ENCODE measurements at regions not wholly inside any gene's neighbourhood (a gene's known extent, or its start where the extent isn't known, plus 50 kb on each side); places are given as distances from the start of the nearest gene placed in this dataset.
"Not testable (repeated sequence)": the region's sequence is repeated elsewhere in the genome, so short reads cannot be mapped to it uniquely, and the experiment has no call there.

DNA sequence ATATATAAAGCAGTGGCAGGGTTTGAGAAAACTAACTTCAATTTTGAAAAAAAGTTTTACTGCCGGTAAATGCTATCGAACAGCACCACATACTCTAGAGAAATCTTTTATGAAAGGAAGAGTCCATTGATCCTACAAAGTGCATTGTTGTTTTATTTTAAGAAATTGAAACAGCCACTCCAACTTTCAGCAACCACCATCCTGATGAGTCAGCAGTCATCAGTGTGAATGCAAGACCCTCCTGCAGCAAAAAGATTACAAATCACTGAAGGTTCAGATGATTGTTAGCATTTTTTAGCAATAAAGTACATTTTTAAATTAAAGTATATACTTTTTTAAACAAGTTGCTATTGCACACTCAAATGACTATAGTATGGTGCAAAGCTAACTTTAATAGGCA lies 1017.7 kb upstream of the CRIM1 start:
- no peak for DNase-seq (ENCODE audit: low read depth)

DNA sequence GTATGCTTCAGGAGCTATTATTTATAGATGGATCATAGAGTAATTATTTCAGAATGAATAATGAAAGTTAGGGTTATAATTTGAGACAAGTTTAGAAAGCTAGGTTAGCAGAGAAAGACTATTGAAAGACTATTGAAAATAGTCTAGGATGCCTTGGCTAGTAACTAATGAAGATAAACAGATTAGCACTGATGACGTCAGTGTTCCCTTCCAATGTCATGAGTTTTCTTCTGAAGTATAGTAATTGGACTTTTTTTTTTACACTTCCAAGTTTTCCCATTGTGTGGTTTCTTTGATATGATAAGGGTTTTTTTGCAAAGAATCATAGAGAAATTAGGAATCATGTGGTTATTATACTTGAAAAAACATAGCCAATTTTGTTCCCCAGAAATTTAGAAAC lies 1041.5 kb upstream of the CRIM1 start:
- DNase-seq (ENCODE audit: low read depth), result no peak

DNA sequence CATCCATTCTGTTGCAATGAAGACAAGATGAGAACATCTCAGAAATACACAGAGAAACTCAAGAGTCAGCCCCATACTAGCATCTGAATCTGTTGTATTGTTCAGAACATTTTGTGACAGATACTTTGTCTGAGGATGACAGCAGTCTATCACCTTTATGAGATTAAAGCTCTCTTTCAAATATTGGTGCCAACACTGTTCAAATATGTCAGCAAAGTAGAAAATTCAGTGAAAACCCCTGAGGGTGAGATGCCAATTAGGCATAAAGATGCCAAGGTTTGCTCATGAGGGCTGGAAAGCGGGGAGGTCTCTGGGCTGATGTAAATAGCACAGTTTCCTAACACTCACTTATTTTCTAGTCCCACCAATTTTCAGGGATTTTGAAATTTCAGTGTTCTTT lies 1054.2 kb upstream of the CRIM1 start:
- DNase-seq (ENCODE audit: low read depth), result no peak

DNA sequence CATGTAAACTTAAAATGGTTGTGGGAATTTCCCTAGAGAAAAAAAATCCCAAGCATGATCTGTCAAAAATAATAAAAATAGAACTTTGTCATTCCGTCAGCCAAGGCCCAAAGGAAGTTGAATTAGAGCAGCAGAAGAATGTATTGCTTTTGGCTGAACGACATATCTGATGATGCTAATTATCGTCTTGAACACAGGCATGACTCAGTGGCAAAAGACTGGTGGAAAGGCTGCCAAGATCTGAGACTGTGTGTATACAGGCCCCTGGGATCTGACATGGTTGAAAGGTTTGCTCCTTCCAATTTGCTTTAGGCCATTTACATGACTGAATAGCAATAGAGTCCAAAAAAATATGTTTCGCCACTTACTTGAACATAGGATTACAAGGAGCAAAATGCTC lies 1057.1 kb upstream of the CRIM1 start:
- peak; percentile 26 for DNase-seq (ENCODE audit: low read depth)

DNA sequence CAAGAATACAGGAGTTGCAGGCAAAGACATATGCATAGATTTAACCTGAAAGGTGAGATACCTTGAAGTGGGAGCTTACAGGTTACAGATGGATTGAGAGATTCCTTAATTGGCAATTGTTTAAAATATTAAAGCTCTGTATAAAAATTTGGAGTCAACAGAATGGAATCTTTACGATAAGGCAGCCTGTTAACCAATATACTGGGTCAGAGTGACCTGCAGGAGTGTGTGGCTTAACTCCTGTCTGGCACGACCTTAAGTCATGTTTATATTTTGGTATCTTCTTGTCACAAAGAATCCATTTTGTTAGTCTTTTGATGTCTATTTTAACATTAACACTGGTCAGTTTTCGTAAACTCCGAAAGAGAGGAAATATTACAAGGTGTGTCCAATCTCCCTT lies 1058.2 kb upstream of the CRIM1 start:
- no peak for DNase-seq (ENCODE audit: low read depth)

DNA sequence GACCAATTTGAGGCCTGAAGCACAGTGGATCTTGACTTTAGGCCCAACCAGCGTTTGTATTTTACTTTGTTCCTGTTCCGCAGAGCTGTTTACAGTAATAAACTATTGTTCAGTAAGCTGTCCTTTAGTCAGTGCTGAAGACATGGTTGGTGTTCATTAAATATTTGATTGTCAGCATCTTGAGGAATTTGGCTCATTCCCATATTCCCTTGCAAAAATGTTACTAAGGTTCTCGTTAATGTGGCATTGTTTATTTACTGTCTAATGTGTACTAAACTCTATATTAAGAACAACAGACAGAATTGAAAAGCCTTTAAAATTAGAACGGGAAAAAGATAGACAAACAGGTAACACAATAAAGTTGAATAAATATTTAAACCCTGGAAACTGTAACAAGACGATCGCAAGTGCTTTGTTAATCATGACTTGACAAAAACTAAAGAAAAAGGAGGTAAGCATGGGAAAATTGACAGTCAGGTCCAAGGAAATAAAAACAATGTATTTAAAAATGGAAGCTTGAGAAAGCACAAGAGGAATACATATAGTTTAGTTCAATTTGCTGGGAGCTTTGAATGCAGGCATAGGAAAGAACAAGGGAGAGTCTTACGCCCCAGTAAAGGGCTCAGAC lies 1060.8 kb upstream of the CRIM1 start:
- no peak for DNase-seq (ENCODE audit: low read depth)

DNA sequence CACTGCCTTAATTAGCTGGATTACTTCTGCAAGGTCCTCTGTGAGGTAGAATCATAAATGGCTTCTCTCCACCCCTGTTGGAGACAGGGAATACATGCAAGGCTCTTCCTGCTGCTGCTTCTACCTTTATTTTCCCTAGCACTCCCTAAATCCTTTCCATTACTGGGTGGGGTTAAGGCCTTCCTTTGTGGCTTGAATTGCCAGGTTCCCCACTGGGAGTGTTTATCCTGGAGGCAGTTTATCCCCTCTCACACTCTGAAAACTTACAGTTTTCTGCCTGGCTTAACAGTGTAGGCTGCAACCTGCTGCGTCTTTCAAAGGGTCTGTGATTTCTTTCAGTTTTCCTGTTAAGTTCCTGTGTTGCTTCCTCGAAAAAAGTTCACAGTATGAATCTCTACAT lies 1062.3 kb upstream of the CRIM1 start:
- DNase-seq (ENCODE audit: low read depth), result no peak

DNA sequence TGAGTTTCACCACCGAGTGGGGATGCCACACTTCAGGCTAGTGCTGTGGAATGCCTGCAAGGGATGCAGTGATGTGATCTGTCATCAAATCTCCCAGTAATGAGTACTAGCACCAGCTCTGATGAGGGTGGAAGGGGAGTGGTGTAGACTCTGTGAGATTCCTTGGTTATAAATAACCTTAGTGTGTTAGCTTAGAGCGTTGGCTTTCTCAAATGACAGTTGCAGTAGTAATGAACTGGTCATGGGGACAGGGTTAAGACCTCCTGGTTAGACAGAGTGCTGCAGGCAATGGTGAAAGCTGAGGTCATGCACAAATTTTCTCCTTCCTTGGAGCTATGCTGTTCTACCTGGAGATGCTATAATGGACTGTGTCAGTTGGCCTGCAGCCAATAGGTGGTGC lies 1063.4 kb upstream of the CRIM1 start:
- DNase-seq (ENCODE audit: low read depth), result no peak

DNA sequence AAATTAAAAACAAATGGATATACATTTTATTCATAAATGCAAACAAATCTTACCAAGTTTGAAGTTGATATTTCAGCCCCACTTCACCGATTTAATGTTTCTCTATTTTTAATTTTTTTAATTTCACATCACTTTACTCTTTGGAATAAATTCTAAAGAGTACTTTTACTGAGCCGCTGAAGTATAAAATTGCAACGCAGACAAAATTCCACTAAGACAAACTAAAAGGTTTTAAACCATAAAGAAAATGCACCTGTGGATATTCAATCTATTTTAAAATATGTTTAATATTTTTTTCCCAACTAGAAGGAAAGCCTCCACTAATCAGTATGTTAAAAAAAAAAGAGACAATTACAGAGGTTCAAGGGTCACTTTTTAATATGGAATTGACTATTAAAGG lies 1073.9 kb upstream of the CRIM1 start:
- DNase-seq (ENCODE audit: low read depth), result no peak

DNA sequence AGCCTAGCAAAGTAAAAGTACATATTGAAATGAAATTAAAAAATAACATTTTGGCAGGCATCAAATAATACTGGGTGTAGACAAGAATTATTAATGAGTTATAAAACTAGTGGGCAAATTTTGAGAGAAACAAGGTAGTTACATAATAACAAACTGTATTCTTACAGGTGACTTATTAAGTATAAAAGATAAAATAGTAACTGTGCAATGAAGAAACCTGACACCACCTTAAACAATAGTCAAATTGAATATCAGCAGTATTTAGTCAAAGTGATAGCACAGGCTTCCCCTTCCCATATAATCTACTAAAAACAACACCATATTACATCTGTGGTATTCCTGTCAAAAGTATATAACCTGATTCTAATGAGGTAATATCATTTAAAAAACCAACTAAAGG lies 1099.8 kb upstream of the CRIM1 start:
- DNase-seq (ENCODE audit: low read depth), result no peak

DNA sequence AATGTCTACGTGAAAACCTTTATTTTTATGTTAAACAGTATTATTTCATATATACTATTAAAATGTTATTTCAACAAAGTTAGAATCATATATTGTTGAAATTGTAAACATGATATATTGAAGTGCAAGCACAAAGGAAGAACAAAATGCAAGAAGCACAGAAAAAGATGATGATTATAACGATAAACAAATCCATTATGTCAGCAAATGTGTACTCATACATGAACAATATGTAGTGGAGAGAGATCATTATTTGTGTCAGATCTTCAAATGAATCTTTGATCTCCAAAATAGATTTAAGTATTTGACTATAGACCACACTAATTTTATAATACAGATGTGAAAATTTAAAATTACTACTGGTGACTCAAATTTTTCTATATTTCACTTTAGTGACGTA lies 1104.4 kb upstream of the CRIM1 start:
- no peak for DNase-seq (ENCODE audit: low read depth)

DNA sequence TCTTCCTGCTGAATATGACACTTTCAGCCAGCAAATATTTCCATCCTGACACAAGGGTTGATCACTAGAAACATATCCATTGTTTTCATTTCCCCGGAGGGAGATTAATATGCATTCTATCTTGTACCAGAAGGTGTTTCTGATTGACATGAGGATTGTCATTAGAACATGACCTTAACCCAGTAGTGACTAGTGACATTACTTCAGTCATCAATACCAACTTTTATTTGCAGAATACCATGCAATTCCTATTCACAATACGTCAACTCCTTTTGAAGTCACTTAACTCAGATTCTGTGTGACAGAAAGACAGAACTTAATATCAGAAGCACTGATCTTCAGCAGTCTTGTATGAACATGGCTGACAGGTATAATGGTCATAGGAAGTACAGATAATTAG lies 1108.9 kb upstream of the CRIM1 start:
- DNase-seq (ENCODE audit: low read depth), result no peak

DNA sequence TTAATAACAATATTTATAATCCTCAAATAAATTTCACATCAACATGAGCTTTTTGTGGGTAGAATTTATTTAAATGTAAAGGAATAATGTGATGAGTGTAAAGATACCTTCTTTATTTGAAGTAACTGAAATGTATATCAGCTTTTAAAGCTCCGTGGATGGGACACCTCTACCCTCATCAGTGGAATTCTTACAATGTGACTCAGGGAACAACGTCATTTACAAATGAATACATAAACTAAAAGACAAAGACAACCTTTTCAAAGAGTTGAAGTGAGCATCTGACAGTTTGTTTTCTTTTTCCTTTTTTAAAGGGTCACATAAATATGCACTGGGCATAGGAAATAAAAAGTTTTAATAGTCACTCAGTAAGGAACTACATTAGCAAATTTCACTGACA lies 1127.0 kb upstream of the CRIM1 start:
- DNase-seq (ENCODE audit: low read depth), result no peak

DNA sequence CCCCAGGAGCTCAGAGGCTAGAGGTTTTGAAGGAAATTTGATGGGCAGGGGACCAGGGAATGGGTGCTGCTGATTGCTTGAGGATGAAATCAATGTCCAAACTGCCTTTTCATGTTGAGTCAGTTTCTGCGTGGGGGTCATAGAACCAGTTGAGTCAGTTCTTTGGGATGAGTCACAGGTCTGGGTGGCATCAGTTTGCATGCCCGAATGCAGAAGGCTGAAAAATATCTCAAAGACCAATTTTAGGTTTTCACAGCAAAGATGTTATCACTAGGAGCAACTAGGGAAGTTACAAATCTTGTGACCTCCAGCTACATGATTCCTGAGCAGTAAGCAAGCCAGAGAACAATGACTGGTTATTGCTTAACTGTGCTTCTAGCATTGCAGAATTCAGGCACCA lies 1135.1 kb upstream of the CRIM1 start:
- DNase-seq (ENCODE audit: low read depth), result peak; percentile 0

DNA sequence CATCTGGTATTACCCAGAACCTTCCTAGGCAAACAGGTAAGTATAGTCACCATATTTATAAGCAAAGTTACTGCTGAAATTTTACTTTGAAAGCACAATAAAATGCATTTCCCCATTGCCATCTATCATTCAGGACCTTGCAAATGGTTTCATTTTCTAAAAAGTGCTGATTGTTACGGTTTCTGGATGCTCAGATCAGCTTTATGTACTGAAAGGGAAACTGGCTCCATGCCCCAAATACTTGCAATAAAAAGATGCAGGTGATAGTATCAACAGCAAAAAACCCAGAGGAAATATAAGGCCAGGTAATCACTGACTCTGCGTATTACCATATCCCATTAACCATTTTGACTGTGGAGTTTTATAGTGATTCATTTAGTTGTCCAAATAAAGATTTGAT lies 1150.7 kb upstream of the CRIM1 start:
- DNase-seq (ENCODE audit: low read depth), result no peak

DNA sequence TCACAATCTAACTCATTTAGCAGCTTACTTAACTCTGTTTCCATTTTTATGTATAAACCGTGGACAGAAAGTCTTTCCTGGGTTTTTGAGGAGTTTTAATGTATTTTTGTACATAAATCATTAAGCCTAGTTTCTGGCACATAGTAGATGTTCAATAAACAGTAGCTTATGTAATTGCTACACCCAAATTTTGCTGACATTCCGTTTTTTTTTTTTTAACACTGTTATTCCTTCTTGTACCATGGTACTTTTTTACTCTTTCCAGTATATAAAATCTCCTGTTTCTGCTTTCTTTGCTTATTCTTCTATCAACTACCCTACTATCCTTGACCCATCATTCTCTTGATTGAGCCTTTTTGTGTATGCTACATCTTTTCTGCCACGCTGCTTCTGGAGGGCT lies 1151.3 kb upstream of the CRIM1 start:
- DNase-seq (ENCODE audit: low read depth), result no peak

DNA sequence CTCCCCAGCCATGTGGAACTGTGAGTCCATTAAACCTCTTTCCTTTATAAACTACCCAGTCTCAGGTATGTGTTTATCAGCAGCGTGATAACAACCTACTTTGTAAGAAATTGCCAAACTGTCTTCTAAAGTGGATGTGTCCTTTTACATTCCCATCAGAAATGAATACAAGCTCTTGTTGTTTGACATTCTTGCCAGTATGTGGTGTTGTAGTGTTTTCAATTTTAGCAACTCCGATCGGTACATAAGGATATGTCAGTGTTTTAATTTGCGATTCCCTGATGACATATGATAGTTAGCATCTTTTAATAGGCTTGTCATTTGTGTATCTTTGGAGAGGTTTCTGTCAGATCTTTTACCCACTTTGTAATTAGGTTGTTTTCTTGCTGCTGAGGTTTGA lies 1156.3 kb upstream of the CRIM1 start:
- DNase-seq (ENCODE audit: low read depth), result no peak

DNA sequence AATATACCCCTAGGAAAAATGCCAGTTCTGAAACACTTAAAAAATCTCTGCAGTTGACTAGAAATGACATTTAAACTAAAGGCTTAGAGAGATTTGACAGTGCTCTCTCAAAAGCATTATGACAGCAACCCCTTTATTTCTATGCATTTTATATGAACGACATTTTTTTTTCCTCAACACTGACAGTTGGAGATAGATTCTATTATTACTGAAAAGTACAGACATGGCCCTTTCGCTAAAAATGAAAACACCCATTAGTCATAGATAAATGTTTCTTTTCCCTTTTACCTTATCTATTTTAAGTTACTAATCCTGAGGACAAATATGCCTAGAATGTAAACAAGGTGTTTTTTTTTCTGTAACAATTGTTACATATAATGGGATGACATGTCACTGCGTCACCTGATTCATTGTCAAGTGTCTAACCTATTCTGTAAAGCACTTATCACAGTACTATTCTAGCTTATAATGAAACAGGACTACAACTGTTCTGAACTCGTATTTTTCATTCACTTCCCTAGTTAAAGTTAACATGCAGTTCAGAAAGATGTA lies 1169.6 kb upstream of the CRIM1 start:
- no peak for DNase-seq (ENCODE audit: low read depth)

DNA sequence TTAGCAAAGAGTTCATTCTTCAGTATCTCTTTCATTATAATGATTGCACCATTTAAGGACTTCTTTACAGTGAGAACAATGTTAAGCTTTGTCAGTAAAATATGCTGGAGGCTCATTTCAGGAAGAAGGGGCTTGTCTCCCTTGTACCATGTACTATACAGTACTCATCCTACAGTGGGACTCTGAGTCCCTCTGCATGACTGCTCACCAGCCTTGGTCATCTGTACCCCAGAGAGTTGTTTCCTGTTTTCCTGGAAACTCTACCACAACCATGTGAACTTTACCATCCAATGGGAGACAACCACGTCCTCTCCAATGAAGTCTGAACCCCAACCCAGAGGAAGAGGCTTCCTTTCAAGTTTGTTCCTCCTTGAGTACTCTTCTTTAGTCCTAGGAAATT lies 1171.1 kb upstream of the CRIM1 start:
- peak; percentile 1 for DNase-seq (ENCODE audit: low read depth)

DNA sequence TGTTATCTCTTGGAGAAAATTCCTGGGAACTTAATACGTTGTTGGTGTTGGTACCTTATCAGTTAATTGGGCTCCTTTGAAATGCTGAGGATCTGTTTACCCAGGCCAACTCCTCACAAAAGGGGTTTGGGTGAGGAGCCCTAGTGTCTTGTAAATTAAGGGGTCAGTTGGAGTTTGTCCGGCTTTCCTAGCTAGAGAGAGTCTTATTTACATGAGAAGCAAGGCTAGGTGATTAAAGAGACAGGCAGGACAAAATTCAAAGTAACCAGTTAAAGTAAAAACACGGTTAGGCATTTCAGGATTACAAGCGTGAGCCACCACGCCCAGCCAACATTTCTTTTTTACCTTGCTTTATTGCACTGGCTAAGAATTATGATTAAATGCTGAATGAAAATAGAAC lies 1178.9 kb upstream of the CRIM1 start:
- DNase-seq (ENCODE audit: low read depth), result not testable (repeated sequence)

DNA sequence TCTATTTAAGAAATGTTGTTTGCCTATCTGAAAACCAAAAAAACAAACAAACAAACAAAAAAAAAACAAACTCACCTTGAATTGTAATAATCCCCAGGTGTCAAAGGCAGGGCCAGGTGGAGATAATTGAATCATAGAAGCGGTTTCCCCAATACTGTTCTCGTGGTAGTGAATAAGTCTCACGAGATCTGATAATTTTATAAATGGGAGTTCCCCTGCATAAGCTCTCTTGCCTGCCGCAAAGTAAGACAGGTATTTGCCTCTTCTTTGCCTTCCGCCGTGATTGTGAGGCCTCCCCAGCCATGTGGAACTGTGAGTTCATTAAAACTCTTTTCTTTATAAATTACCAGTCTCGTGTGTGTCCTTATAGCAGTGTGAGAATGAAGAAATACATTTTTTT lies 1180.7 kb upstream of the CRIM1 start:
- DNase-seq (ENCODE audit: low read depth), result no peak

DNA sequence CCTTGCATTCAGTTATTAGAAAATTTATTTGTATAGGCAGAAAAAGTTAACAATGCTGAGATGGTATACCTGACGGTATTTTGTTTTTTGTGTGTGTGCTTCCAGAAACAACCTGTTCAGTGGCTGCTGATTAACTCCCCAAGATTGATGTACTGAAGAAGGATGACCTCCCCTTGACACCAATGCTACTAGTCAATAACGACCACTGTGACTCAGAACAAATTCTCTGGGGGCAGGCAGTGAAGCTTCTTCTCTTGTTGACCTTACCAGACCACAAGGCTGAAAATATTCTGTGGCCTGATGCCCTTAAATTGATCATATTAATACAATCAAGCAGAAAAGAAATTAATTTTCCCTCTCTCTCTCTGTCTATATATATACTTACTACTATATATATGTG lies 1182.9 kb upstream of the CRIM1 start:
- no peak for DNase-seq (ENCODE audit: low read depth)

DNA sequence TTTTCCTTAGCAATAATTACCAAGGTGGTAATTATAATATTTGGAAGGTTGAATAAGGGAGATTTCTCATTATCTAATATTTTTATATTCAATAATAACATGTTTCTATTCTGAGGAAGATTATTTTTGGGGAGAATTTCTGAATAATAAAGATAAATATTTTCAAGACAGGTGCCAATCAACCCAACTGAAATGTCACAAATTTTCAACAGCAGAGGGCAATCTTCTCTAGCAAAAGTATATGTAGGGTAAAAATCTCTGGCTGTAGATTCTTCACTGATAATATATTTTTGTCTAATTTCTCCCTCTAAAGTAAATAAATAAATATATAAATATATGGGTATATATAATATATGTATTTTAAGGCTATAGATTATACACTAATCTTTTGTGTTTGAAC lies 1187.2 kb upstream of the CRIM1 start:
- DNase-seq (ENCODE audit: low read depth), result no peak

DNA sequence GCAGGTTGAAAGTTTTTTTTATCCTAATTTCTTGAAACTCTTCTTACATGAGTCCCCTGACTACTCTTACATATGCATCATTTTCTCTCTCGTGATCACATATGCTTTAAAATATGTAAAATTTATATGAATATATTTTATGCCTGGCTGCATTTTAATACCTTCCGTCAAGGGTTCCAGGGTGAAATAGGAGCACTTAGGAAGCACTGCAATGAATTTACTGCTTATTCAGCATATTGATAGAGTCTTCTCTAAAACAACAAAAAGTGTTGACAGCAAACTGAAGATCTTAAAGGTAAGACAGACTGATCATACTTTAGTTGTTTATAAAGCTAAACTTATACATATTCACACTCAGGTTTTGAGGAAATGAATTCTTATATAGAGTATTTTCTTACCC lies 1191.6 kb upstream of the CRIM1 start:
- DNase-seq (ENCODE audit: low read depth), result no peak

All from RPMI7951 (cell line).